GOT3 (cell line): ENCODE measurements at regions not wholly inside any gene's neighbourhood (a gene's known extent, or its start where the extent isn't known, plus 50 kb on each side); places are given as distances from the start of the nearest gene placed in this dataset.
"Not testable (repeated sequence)": the region's sequence is repeated elsewhere in the genome, so short reads cannot be mapped to it uniquely, and the experiment has no call there.

Source experiments
- DNase-seq: peaks from one replicate; lab custom pipeline; 2025; ENCODE audit warnings: mixed read lengths; lab: John Stamatoyannopoulos, UW

- no peak for DNase-seq
These were observed 223.1 kb upstream of the POGK start for GRCh38 chr1:166616206-166616605.

DNA sequence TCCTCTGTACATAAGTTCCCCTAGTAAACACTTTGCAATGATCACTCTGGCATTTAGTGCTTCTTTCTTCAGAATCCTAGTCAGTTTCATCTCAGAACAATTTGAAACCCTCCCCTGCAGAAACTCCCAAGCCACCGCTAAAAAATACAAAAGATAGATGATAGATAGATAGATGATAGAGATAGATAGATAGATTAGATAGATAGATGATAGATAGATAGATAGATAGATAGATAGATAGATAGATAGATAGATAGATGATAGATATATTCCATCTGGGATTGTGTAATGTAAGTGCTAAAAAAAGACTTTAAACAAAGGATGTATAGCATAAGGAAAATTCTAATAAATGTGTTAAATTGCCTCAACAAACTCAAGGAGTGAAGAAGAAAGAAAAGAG is 212.6 kb upstream of the POGK start:
- DNase-seq = no peak

DNA sequence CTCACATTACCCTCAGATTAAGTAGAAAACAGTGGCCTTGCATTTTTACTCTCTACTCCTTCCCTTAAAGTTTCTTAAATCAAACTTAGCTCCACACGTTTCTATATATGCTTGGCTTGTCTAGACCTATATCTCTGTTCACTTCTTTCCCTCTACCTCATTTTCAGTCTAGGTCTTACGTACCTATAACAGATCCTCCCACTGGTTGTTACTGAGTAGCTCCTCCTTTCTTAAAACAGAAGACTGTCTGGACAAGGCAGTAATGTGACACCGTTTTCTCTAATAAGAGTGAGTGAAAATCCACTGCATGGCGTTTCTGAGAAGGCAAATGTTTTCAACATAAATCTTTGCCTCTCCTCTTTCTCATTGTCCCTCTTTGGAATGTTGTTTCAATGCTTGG is 211.7 kb upstream of the POGK start:
- no peak for DNase-seq

DNA sequence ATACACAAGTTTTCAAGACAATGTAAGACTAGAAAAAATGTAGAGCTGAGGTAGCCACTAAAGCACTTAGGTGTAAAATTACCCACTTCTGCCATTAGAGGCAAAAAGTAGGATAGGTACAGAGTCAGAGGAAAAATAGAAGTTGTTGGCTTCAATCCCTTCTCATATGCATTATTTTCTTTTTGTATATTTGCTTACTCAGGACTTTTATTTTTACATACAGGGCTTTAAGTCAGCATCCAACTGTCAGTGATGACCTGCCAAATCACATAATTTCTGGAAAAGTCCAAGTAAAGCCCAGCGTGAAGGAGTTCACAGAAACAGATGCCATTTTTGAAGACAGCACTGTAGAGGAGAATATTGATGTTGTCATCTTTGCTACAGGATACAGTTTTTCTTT is 211.0 kb upstream of the POGK start:
- no peak for DNase-seq

DNA sequence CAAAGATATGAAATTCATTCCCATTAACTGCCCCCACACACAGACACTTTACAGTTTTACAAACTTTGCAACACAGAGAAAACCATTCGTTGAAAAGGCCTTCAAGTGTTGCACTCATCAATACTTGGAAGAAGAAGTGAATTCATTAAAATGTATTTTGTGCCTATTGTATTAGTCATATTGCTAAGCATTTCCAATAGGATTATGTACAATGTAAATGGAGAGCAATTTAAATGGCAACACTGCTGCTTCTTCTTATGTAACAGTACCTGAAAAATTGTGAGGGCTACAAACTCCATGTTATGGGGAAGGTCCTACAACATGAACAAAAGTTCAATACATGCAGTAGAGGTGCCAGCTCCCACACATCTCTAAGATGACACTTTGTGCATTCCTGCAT is 209.3 kb upstream of the POGK start:
- DNase-seq = no peak

GRCh38 chr1:166630369-166630768 is 208.9 kb upstream of the POGK start:
- DNase-seq = no peak

GRCh38 chr1:166638137-166638536 is 201.1 kb upstream of the POGK start:
- no peak for DNase-seq

- DNase-seq = not testable (repeated sequence)
These were observed 182.0 kb upstream of the POGK start for GRCh38 chr1:166657228-166657627.

- DNase-seq = not testable (repeated sequence)
These were observed 172.5 kb upstream of the POGK start for GRCh38 chr1:166666790-166667189.

DNA sequence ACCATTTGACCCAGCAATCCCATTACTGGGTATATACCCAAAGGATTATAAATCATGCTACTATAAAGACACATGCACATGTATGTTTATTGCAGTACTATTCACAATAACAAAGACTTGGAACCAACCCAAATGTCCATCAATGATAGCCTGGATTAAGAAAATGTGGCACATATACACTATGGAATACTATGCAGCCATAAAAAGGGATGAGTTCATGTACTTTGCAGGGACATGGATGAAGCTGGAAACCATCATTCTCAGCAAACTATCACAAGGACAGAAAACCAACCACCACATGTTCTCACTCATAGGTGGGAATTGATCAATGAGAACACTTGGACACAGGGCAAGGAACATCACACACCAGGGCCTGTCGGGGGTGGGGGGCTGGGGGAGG is 171.7 kb upstream of the POGK start:
- DNase-seq = not testable (repeated sequence)

DNA sequence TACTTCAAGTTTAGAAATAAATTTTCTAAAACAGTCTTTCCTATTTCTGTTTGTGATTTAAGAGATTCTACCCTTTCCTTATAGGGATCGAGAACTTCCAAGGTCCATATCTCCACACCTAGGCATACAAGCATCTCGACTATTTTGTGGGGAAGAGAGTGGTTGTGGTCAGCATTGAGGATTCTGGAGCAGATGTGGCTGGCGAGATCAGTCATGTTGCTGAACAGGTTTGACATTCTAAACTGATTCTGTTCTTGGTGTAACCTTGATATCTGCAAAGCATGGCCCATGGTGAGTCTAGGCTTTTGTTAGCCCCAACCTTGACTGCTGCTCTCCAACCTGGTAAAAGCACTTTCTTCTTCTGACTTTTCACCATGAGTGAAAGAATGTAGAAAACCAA is 167.6 kb upstream of the POGK start:
- no peak for DNase-seq

GRCh38 chr1:166673722-166674121 is 165.6 kb upstream of the POGK start:
- no peak for DNase-seq

DNA sequence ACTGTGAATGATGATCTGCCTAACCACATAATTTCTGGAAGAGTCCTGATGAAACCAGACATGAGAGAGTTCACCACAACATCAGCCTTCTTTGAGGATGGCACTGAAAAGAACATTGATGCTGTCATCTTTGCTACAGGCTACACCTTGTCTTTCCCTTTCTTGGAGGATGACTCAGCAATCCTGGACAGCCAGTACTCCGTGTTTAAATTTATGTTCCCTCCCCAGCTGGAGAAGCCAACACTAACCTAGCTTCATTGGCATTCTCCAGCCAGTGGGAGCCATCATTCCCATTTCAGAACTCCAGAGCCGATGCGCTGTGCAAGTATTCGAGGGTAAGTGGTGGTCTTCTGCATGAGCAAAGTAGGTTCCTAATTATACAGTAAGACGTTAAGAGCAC is 164.1 kb upstream of the POGK start:
- DNase-seq = no peak

DNA sequence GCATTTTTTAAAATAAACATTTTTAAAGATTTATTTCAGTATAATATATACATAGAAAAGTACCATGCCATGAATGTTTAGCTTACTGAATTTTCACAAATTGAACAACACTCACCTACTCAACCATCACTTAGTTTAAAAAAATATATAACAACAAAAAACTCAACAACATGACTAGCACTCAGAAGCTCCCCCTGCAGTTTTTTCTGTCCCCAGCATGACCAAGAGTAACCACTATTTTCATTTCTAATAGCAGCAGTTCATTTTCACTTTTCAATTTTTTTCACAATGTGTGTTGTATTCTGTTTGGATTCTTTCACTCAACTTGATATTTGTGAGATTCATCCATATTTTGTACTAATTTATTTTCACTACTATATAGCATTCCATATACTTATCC is 162.3 kb upstream of the POGK start:
- no peak for DNase-seq

GRCh38 chr1:166679369-166679768 is 159.9 kb upstream of the POGK start:
- no peak for DNase-seq

- no peak for DNase-seq
These were observed 156.7 kb upstream of the POGK start for GRCh38 chr1:166682588-166682987.

GRCh38 chr1:166684669-166685068 is 154.6 kb upstream of the POGK start:
- not testable (repeated sequence) for DNase-seq

DNA sequence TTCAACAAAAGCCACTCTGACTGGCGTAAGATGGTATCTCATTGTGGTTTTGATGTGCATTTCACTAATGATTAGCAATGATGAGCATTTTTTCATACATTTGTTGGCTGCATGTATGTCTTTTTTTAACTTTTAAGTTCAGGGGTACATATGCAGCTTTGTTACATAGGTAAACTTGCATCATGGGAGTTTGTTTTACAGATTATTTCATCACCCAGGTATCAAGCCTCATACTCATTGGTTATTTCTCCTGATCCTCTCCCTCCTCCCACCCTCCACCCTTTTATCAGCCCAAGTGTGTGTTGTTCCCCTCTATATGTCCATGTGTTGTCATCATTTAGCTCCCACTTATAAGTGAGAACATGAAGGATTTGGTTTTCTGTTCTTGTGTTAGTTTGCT is 154.1 kb upstream of the POGK start:
- DNase-seq = no peak

- not testable (repeated sequence) for DNase-seq
These were observed 153.4 kb upstream of the POGK start for GRCh38 chr1:166685891-166686290.

DNA sequence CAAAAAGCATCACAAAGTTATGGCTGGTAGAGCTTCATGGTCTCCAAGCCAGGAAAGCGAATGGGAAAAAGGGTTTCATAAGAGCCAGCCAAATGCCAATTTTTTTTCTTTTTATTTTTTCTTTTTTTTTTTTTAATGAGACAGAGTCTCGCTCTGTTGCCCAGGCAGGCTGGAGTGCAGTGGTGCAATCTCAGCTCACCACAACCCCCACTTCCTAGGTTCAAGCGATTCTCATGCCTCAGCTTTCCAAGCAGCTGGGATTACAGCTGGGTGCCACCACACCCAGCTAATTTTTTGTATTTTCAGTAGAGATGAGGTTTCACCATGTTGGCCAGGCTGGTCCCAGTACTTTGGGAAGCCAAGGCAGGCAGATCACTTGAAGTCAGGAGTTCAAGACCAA is 148.7 kb upstream of the POGK start:
- not testable (repeated sequence) for DNase-seq

GRCh38 chr1:166691476-166691875 is 147.8 kb upstream of the POGK start:
- no peak for DNase-seq

GRCh38 chr1:166692346-166692745 is 146.9 kb upstream of the POGK start:
- DNase-seq = no peak

- no peak for DNase-seq
These were observed 146.1 kb upstream of the POGK start for GRCh38 chr1:166693158-166693557.

DNA sequence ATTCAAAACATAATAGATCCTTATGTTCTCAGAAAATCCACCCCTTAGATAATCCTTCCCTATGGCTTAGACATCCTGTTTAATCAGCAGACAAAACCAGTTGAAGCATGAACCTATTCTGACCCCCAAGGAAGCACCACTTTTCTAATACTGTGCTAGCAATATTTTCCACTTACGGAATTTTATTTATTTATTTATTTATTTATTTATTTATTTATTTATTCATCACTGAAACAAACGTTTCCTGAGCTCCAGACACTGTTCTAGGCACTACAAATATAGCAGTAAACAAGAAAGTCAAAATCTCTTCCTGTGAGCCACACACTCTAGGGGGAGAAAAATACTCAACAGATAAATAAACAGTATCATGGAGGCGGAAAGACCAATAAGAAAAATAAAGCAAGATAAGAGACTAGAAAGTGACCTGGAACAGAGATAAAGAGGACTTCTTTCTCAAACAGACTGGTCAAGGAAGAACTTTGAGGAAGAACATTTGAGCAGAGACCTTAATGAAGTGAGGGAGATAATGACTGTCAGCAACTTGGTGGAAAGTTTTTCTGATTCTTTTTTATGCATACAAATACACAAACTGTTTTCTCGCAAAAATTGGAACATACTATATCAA is 145.5 kb upstream of the POGK start:
- DNase-seq = no peak

DNA sequence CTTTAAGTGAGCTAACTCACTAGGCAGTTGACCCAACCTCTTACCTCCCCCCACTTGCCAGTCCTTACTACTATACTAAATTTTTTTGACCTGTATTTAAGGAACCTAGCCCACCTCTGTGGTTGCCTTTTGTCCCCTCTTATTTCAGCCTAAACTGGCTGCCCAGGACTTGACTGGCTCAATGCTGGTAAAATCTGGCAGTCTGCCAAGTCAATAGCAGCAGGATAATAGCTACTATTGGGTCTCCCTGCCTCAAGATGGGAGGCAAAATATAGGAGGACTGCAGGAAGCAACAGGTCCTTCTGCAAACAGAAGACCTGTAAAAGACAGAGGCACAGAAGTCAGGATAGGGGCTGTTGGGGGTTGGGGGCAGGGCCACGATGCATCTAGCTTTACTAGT is 144.2 kb upstream of the POGK start:
- no peak for DNase-seq
